Liver (tissue), 8 donors: ENCODE measurements at regions not wholly inside any gene's neighbourhood (a gene's known extent, or its start where the extent isn't known, plus 50 kb on each side); places are given as distances from the start of the nearest gene placed in this dataset.

ENCODE experiments used
- DNase-seq: peaks from one replicate; pipeline ENCODE4 v3.0.0-alpha.2; 2017; ENCODE audit warnings: low spot score
- H3K27ac ChIP-seq, 2 donors: one replicate each; pipeline ENCODE4 v1.7.0; 2013; ENCODE audit warnings: inconsistent platforms in 2 of 2, low read length in 2 of 2, control low read depth in 1 of 2, low read depth in 1 of 2, mild to moderate bottlenecking in 1 of 2
- H3K27me3 ChIP-seq, 4 donors: one replicate each; pipeline versions ENCODE4 v1.6.1 to v1.7.0; 2013; ENCODE audit warnings: low read length in 3 of 4, inconsistent platforms in 1 of 4, mild to moderate bottlenecking in 1 of 4, moderate library complexity in 1 of 4; ENCODE audit not compliant: control insufficient read depth in 4 of 4, insufficient read depth in 4 of 4
- H3K36me3 ChIP-seq, 4 donors: one replicate each; pipeline versions ENCODE4 v1.6.1 to v1.7.0; 2013; ENCODE audit warnings: low read length in 3 of 4, mild to moderate bottlenecking in 3 of 4, low read depth in 1 of 4, moderate library complexity in 1 of 4; ENCODE audit not compliant: control insufficient read depth in 4 of 4, insufficient read depth in 3 of 4
- H3K4me1 ChIP-seq, 4 donors: one replicate each; pipeline versions ENCODE4 v1.6.1 to v1.7.0; 2013; ENCODE audit warnings: low read length in 3 of 4, mild to moderate bottlenecking in 3 of 4, moderate library complexity in 1 of 4; ENCODE audit not compliant: control insufficient read depth in 4 of 4, insufficient read depth in 4 of 4
- H3K4me3 ChIP-seq, 3 donors: one replicate each; pipeline versions ENCODE4 v1.6.1 to v1.7.0; 2013; ENCODE audit warnings: low read length in 3 of 3, control low read depth in 1 of 3, low read depth in 1 of 3, mild to moderate bottlenecking in 1 of 3
- H3K9ac ChIP-seq, 2 donors: one replicate each; pipeline ENCODE4 v1.7.0; 2013; ENCODE audit warnings: low read length in 2 of 2, mild to moderate bottlenecking in 2 of 2, moderate library complexity in 2 of 2, control low read depth in 1 of 2, low read depth in 1 of 2
- H3K9me3 ChIP-seq, 4 donors: one replicate each; pipeline versions ENCODE4 v1.6.1 to v1.7.0; 2013; ENCODE audit warnings: low read length in 3 of 4; ENCODE audit not compliant: control insufficient read depth in 4 of 4
- ATF3 ChIP-seq: IDR thresholded peaks from 2 replicates; pipeline ENCODE4 v1.6.1; 2016; ENCODE audit warnings: antibody characterized with exemption
- CTCF ChIP-seq: fragments of 150-350 bp; IDR thresholded peaks from 2 replicates; pipeline ENCODE4 v1.5.1; 2017; ENCODE audit warnings: improper control_type of control experiment, low read depth, low read length; ENCODE audit not compliant: missing input control
- EGR1 ChIP-seq, 2 donors: IDR thresholded peaks; 2 replicates each; pipeline ENCODE4 v1.6.1; 2016 to 2018; ENCODE audit warnings: antibody characterized with exemption in 2 of 2, low read depth in 2 of 2
- FOXA1 ChIP-seq: IDR thresholded peaks from 2 replicates; pipeline ENCODE4 v1.6.1; 2016; ENCODE audit warnings: antibody characterized with exemption
- GABPA ChIP-seq, 2 donors: IDR thresholded peaks in 1 of 2; conservative IDR thresholded peaks in 1 of 2; 2 replicates each; pipeline ENCODE4 v1.6.1; 2016; ENCODE audit warnings: antibody characterized with exemption in 2 of 2, mild to moderate bottlenecking in 1 of 2, moderate library complexity in 1 of 2
- HNF4A ChIP-seq, 2 donors: conservative IDR thresholded peaks; 2 replicates each; pipeline ENCODE4 v1.6.1; 2016; ENCODE audit warnings: antibody characterized with exemption in 2 of 2, mild to moderate bottlenecking in 2 of 2
- HNF4G ChIP-seq: IDR thresholded peaks from 2 replicates; pipeline ENCODE4 v1.6.1; 2016; ENCODE audit warnings: antibody characterized with exemption
- JUND ChIP-seq, 2 donors: IDR thresholded peaks; 2 replicates each; pipeline ENCODE4 v1.6.1; 2016; ENCODE audit warnings: antibody characterized with exemption in 2 of 2
- MAX ChIP-seq: IDR thresholded peaks from 2 replicates; pipeline ENCODE4 v1.6.1; 2016; ENCODE audit warnings: antibody characterized with exemption
- RAD21 ChIP-seq, 2 donors: IDR thresholded peaks; 2 replicates each; pipeline ENCODE4 v1.6.1; 2016; ENCODE audit warnings: antibody characterized with exemption in 2 of 2, mild to moderate bottlenecking in 2 of 2
- REST ChIP-seq: IDR thresholded peaks from 2 replicates; pipeline ENCODE4 v1.6.1; 2016; ENCODE audit warnings: antibody characterized with exemption, mild to moderate bottlenecking
- RXRA ChIP-seq, 2 donors: IDR thresholded peaks; 2 replicates each; pipeline ENCODE4 v1.6.1; 2017 to 2018; ENCODE audit warnings: antibody characterized with exemption in 2 of 2, mild to moderate bottlenecking in 1 of 2
- SP1 ChIP-seq: IDR thresholded peaks from 2 replicates; pipeline ENCODE4 v1.6.1; 2018; ENCODE audit warnings: antibody characterized with exemption, mild to moderate bottlenecking
- TAF1 ChIP-seq: conservative IDR thresholded peaks from 2 replicates; pipeline ENCODE4 v1.6.1; 2016; ENCODE audit warnings: antibody characterized with exemption, mild to moderate bottlenecking
- YY1 ChIP-seq: IDR thresholded peaks from 2 replicates; pipeline ENCODE4 v1.6.1; 2016; ENCODE audit warnings: antibody characterized with exemption, mild to moderate bottlenecking
- WGBS: extraction: QIAGEN DNeasy Blood & Tissue Kit; methylation state at CpG from one replicate; pipeline ENCODE4 v1.1.7; 2013; 5-methylcytosine and 5-hydroxymethylcytosine counted together
- donor health status: healthy.
- donor health status: healthy.
- donor health status: healthy.
- donor health status: healthy.
- donor health status: healthy.

- no peaks in the 10 kb centered on the region for H3K9me3 ChIP-seq
- H3K36me3 ChIP-seq: no peaks in the 10 kb centered on the region
- TF ChIP-seq RXRA (IDR thresholded peaks at IDR 0.05) (no peak), RAD21 (IDR thresholded peaks at IDR 0.05) (no peak), FOXA1 (no peak), ATF3 (no peak), TAF1 (no peak), HNF4A (conservative IDR thresholded peaks at IDR 0.05) (no peak), GABPA (IDR thresholded peaks at IDR 0.05 in 1 of 2, conservative IDR thresholded peaks at IDR 0.05 in 1 of 2) (no peak), EGR1 (IDR thresholded peaks at IDR 0.05; ENCODE audit: low read depth in 2 of 2) (no peak), REST (no peak)
- H3K27me3 ChIP-seq: no peaks in the 10 kb centered on the region
- no peak for DNase-seq
- WGBS: 88% methylated on average over 6 of the region's 6 CpGs
- H3K4me1 ChIP-seq: no peaks in the 10 kb centered on the region
- no peak overlapping the region for H3K4me3 ChIP-seq
- H3K27ac ChIP-seq: no peak overlapping the region
- H3K9ac ChIP-seq: no peak overlapping the region
Measured at GRCh38 chr5:89036166-89036565, 153.2 kb upstream of the MEF2C start.

GRCh38 chr5:89034588-89034987 is 151.6 kb upstream of the MEF2C start:
- Histone ChIP-seq H3K9me3 (no peaks in the 10 kb centered on the region), H3K36me3 (no peaks in the 10 kb centered on the region), H3K4me3 (no peak overlapping the region), H3K4me1 (no peaks in the 10 kb centered on the region), H3K27me3 (no peaks in the 10 kb centered on the region), H3K9ac (no peak overlapping the region), H3K27ac (no peak overlapping the region)
- WGBS: 87% methylated on average over 2 of the region's 2 CpGs
- DNase-seq: no peak
- TF ChIP-seq REST (no peak), JUND (IDR thresholded peaks at IDR 0.05) (no peak), FOXA1 (no peak), SP1 (no peak)

GRCh38 chr5:89030798-89031197 is 147.8 kb upstream of the MEF2C start:
- no peak for DNase-seq
- Histone ChIP-seq H3K9me3 (no peaks in the 10 kb centered on the region), H3K4me3 (no peak overlapping the region), H3K4me1 (no peaks in the 10 kb centered on the region), H3K9ac (no peak overlapping the region), H3K36me3 (no peaks in the 10 kb centered on the region), H3K27me3 (no peaks in the 10 kb centered on the region), H3K27ac (no peak overlapping the region)
- 78% methylated on average over 3 of the region's 3 CpGs for WGBS
- TF ChIP-seq FOXA1 (no peak), RXRA (IDR thresholded peaks at IDR 0.05) (no peak), CTCF (no peak), HNF4G (no peak), REST (no peak), YY1 (no peak), MAX (no peak), GABPA (IDR thresholded peaks at IDR 0.05 in 1 of 2, conservative IDR thresholded peaks at IDR 0.05 in 1 of 2) (no peak), TAF1 (no peak), SP1 (no peak)
